Mucosa of gallbladder (tissue), 1 donor: ENCODE measurements at regions not wholly inside any gene's neighbourhood (a gene's known extent, or its start where the extent isn't known, plus 50 kb on each side); places are given as distances from the start of the nearest gene placed in this dataset.
A peak's percentile ranks its signal among the peaks of the same experiment; 100 is the strongest.
"Not testable (repeated sequence)": the region's sequence is repeated elsewhere in the genome, so short reads cannot be mapped to it uniquely, and the experiment has no call there.

ENCODE experiments used
- DNase-seq: peaks from one replicate; pipeline ENCODE4 v3.0.0-alpha.2; 2020; ENCODE audit warnings: low spot score
- donor health status: DM: no; HTN: no; CAD: no.

- no peak for DNase-seq
These were observed 167.9 kb upstream of the NTF3 start for GRCh38 chr12:5264006-5264405.

GRCh38 chr12:5267603-5268423, 164.1 kb upstream of the NTF3 start:
- no peak for DNase-seq

- DNase-seq = no peak
These were observed 163.3 kb upstream of the NTF3 start for GRCh38 chr12:5268424-5269210.

GRCh38 chr12:5269846-5270245, 162.1 kb upstream of the NTF3 start:
- DNase-seq = no peak

- DNase-seq = no peak
These were observed 159.7 kb upstream of the NTF3 start for GRCh38 chr12:5272018-5272785.

GRCh38 chr12:5273709-5274108, 158.2 kb upstream of the NTF3 start:
- DNase-seq = no peak

- DNase-seq = no peak
These were observed 155.5 kb upstream of the NTF3 start for GRCh38 chr12:5276327-5276880.

- no peak for DNase-seq
These were observed 151.8 kb upstream of the NTF3 start for GRCh38 chr12:5280086-5280485.

- DNase-seq = not testable (repeated sequence)
These were observed 141.5 kb upstream of the NTF3 start for GRCh38 chr12:5290368-5290767.

- no peak for DNase-seq
These were observed 139.3 kb upstream of the NTF3 start for GRCh38 chr12:5292651-5293050.

GRCh38 chr12:5293773-5294172, 138.1 kb upstream of the NTF3 start:
- DNase-seq = no peak

- DNase-seq = no peak
These were observed 137.4 kb upstream of the NTF3 start for GRCh38 chr12:5294274-5295070.

- no peak for DNase-seq
These were observed 136.8 kb upstream of the NTF3 start for GRCh38 chr12:5295151-5295550.

GRCh38 chr12:5295996-5296395, 135.9 kb upstream of the NTF3 start:
- DNase-seq = no peak

- no peak for DNase-seq
These were observed 130.4 kb upstream of the NTF3 start for GRCh38 chr12:5301539-5301938.

- DNase-seq = no peak
These were observed 126.5 kb upstream of the NTF3 start for GRCh38 chr12:5305425-5305824.

GRCh38 chr12:5305886-5306545, 125.9 kb upstream of the NTF3 start:
- no peak for DNase-seq

GRCh38 chr12:5307065-5307464, 124.8 kb upstream of the NTF3 start:
- no peak for DNase-seq

- no peak for DNase-seq
These were observed 123.7 kb upstream of the NTF3 start for GRCh38 chr12:5308216-5308615.

GRCh38 chr12:5308996-5309395, 122.9 kb upstream of the NTF3 start:
- peak; percentile 11 for DNase-seq

GRCh38 chr12:5309654-5310053, 122.3 kb upstream of the NTF3 start:
- peak; percentile 74 for DNase-seq
